Cerebellar nuclear complex (tissue), 1 donor: ENCODE measurements at regions not wholly inside any gene's neighbourhood (a gene's known extent, or its start where the extent isn't known, plus 50 kb on each side); places are given as distances from the start of the nearest gene placed in this dataset.

Experiments
- DNase-seq, 2 experiments: peaks; one replicate each; lab custom pipeline; 2025; lab: John Stamatoyannopoulos, UW

- DNase-seq = no peak
These were observed 58.0 kb upstream of the TBX3 start for GRCh38 chr12:114741940-114742339.

GRCh38 chr12:114740448-114740847 lies 56.5 kb upstream of the TBX3 start:
- DNase-seq = no peak

GRCh38 chr12:114738460-114739184 lies 54.6 kb upstream of the TBX3 start:
- DNase-seq = no peak

- DNase-seq = no peak
These were observed 51.9 kb upstream of the TBX3 start for GRCh38 chr12:114735680-114736374.

- no peak for DNase-seq
These were observed 51.0 kb upstream of the TBX3 start for GRCh38 chr12:114735011-114735410.

- DNase-seq = no peak
These were observed 49.9 kb upstream of the TBX3 start for GRCh38 chr12:114733919-114734318.
